ENCODE measurements at regions not wholly inside any gene's neighbourhood (a gene's known extent, or its start where the extent isn't known, plus 50 kb on each side); places are given as distances from the start of the nearest gene placed in this dataset.
"Not testable (repeated sequence)": the region's sequence is repeated elsewhere in the genome, so short reads cannot be mapped to it uniquely, and the experiment has no call there.

DNA sequence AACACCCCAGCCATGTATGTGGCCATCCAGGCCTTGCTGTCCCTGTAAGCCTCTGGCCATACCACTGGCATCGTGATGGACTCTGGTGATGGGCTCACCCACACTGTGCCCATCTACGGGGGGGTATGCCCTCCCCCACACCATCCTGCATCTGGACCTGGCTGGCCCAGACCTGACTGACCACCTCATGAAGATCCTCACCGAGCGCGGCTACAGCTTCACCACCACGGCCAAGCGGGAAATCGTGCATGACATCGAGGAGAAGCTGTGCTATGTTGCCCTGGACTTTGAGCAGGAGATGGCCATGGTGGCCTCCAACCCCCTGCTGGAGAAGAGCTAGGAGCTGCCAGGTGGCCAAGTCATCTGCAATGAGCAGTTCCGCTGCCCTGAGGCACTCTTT, 80.4 kb upstream of the ZCCHC2 start:
- no peak for DNase-seq (ENCODE audit: low read depth in 2 of 2)

DNA sequence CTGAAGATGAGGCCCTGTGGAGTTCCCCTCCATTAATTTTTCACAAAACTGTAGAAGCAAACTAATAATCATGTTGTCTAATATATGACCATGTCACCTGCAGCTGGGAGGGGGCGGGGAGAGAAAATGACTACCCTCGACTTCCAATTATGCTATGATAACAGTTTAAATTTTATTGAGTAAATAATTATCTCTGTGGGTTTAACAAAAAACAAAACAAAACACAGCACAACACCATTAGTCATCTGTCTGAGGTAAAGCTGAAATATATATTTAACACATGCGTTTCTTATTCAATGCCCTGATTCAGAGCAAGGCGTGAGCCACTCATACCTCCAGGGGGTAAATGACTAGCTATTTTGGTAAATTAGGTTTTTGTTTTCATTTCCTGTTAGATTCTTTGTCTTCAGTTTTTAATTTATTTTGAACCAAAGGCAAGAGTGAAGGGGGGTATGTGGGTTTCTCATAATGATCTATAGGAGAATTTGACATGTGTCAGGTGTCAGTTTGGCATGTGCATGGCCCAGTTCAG, 77.4 kb upstream of the ZCCHC2 start:
- no peak for DNase-seq (ENCODE audit: low read depth in 2 of 2)

DNA sequence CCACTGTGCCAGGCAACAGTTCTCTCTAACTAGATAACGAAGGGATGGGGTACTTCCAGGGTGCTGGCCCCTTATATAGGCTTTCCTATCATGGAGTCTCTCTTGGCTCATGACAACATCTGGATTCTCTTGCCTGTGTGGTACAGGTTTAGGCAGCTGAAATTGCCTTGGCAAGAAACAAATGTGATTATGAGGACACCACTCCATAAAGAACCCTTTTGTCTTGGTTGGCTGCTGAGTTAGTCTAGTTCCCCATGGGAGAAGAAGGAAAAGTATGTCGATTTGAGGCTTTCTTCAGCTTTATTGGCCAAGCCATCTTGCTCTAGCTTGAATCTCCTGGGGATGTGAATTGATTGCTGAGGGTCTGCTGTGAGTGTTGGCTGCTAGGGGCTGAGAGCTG, 76.3 kb upstream of the ZCCHC2 start:
- DNase-seq (ENCODE audit: low read depth in 2 of 2) = no peak

DNA sequence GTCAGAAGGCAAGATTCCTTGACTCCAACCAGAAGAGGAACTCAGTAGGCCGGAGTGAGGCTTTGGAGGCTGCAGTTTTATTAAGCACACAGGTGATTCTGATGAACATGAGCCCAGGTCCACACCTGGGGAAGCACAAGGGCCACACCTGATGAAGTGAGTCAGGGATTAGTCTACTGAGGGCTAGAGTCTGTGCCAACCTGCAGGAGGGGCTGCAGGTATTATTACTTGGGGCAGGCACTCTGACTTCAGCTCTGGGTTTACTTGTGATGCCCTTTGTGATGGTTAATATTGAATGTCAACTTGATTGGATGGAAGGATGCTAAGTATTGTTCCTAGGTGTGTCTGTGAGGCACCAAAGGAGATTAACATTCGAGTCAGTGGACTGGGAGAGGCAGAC, 75.2 kb upstream of the ZCCHC2 start:
- DNase-seq (ENCODE audit: low read depth in 2 of 2) = no peak

DNA sequence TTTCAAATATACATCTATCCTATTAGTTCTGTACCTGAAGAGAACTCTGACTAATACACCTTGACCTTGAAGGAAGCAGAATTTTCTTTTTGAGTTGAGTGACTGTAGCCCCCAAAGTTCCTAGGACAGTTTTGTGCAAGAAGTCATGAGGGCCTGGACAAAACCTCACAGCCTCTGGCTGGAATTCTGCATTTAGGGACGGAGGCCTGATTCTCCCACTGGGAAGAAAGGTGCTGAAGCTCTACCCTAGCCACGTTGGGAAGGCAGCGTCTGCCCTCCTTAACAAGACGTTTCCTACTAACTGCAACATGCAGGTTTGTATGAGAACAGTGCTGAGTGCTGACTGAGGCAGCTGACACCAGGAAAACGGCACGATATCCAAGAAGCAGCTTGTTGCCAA, 74.4 kb upstream of the ZCCHC2 start:
- no peak for DNase-seq (ENCODE audit: low read depth in 2 of 2)

- no peak for DNase-seq (ENCODE audit: low read depth in 2 of 2)
These were observed 73.2 kb upstream of the ZCCHC2 start for GRCh38 chr18:62449490-62450104.

- no peak for DNase-seq (ENCODE audit: low read depth in 2 of 2)
These were observed 72.7 kb upstream of the ZCCHC2 start for GRCh38 chr18:62450175-62450545.

DNA sequence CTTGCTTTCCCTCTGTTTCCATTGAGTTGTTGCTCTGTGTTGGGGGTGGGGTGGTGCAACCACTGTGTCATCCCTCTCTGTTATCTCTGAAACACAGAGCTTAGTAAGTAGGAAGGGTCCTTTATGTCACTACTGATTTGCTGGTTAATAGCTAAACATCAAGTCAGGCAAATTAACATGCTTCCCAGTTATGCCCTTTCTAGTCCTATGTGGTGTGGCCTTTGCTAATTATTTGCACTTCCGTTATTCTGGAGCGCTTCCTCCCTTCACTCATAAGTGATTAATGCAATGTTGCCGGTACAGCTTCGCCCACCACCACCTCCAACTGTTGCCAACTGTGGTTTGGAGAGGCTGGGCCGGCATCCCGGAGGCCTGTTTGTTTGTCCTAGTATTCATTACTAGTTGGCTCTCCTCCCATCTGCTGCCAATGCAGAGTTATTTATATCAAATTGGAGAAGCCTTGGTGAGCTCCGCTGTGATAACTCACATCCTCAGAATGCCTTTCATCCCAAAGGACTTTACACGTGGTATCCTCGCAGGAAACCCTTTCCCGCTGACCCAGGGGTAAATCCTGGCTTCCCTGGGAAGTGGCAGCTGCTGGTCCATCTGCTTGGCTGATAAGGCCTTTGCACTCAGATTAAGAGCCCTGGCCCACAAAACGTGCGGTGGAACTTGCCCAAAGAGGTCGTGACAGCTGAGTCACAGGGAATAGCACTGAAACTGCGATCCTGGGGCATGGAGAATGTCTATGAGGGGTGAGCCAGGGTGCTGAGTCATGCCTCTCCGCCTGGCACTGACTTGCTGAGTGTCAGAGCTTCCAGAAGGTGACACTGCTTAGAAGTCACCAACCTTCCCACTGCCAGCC, 72.0 kb upstream of the ZCCHC2 start:
- DNase-seq (ENCODE audit: low read depth in 2 of 2) = no peak

DNA sequence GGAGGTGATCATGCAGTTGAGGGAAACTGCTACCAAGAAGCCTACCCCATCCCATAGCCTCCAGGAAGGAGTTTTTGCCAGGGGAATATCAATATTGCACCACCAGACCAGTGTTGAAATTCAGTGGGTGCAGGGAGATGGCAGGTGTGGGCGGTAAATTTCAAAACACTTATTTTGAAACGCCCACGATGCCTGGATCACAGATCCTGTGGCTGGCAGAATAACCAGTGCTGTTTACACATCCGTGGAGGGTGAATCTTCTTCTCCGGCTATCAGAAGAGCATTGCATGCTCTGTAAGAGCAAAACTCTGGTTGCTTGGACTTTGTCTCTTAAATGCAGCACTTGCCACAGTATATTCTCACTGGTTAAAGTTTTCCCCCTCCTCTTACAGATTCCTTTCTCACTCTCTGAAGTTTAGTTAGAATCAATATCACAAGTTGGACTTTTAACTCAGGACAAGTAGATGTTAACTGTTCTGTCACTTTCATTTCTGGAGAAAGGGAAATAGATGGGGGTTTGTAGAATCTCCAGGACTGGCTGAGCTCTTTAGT, 70.5 kb upstream of the ZCCHC2 start:
- DNase-seq (ENCODE audit: low read depth in 2 of 2) = peak in 1 of 2 donors; percentile 14

DNA sequence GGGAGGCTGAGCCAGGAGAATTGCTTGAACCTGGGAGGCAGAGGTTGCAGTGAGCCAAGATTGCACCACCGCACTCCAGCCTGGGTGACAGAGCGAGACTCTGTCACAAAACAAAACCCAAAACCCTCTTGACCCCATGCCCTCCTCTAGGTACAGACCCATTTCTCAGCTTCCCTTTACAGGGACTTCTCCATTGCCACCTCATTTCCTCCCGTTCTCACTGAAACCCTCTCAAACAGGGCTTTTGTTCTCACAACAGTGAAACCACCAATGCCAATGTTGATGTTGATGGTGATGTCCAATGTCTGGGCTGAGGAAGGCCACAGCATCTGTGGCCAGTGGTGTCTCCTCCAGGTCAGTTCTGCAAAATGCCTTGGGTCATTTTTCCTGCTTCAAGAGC, 69.0 kb upstream of the ZCCHC2 start:
- no peak for DNase-seq (ENCODE audit: low read depth in 2 of 2)

DNA sequence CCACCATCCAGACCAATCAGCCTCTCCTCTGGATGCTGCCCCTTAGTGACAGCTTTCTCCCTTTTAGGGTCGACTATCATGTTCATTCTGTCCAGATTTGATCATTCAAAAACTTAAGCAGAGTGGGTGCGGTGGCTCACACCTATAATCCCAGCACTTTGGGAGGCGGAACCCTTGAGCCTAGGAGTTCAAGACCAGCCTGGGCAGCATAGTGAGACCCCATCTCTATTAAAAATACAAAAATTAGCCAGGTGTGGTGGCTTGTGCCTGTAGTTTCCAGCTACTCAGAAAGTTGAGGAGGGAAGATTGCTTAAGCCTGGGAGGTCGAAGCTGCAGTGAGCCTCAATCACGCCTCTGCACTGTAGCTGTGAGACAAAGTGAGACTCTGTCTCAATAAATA, 68.3 kb upstream of the ZCCHC2 start:
- DNase-seq (ENCODE audit: low read depth in 2 of 2) = no peak

DNA sequence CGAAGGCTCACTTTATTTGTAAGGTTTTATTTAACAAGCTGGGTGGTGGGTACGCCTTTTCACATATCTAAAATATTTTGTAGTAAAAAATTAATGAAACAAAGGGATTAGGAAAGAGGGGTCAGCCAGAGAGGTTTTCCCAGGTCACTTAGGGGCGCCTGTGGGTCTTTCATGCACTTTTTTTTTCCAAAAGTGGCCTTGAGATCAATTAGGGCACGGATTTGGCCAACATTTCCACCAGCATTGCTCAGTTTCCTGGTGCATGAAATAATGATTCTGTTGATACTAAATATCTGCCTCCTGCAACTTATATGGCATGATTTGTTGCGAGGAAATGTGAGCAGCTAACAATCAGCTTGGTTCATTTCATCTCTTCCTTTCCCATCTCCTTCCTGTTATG, 67.6 kb upstream of the ZCCHC2 start:
- no peak for DNase-seq (ENCODE audit: low read depth in 2 of 2)

- no peak for DNase-seq (ENCODE audit: low read depth in 2 of 2)
These were observed 64.9 kb upstream of the ZCCHC2 start for GRCh38 chr18:62457877-62458276.

DNA sequence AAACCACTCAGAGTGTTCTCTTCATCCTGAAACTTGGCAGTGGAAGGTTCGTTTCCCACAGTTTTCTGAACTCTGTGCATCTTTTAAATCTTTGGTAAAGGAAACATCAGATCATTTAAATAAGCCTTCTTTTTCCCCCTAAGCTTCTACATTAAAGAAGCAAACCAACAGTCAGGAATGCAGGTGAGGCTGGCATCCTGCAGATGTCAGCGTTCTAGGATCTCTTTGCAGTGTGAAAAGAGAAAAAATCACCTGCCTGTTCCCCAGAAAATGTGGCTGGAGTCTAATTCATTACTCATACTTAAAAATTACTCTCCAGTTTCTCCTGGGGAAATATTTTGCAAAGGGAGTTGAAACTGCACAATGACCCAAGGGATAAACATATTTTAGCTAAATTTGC, 64.5 kb upstream of the ZCCHC2 start:
- no peak for DNase-seq (ENCODE audit: low read depth in 2 of 2)

GRCh38 chr18:62458868-62459716, 63.7 kb upstream of the ZCCHC2 start:
- DNase-seq (ENCODE audit: low read depth in 2 of 2) = no peak

DNA sequence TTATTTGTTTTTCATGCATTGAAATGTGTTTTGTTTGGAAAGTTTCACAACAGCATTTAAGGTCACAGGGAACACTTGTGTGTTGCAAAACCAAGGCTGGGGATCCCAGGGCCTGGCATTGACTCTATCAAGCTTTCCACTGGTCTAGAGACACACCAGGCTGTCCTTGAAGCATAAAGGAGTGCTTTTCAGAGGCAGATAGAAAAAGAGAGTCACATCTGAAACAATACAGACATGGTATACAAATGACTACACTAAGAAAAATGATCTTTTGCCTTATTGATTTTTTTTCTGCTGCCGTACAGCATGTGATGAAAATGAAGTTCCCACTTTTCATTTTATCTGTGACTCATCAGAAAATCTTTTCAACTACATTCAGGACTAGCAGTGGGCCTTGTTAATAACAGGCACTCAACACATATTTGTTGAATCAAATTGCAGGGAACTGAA, 61.9 kb upstream of the ZCCHC2 start:
- no peak for DNase-seq (ENCODE audit: low read depth in 2 of 2)

- no peak for DNase-seq (ENCODE audit: low read depth in 2 of 2)
These were observed 61.2 kb upstream of the ZCCHC2 start for GRCh38 chr18:62461591-62461990.

DNA sequence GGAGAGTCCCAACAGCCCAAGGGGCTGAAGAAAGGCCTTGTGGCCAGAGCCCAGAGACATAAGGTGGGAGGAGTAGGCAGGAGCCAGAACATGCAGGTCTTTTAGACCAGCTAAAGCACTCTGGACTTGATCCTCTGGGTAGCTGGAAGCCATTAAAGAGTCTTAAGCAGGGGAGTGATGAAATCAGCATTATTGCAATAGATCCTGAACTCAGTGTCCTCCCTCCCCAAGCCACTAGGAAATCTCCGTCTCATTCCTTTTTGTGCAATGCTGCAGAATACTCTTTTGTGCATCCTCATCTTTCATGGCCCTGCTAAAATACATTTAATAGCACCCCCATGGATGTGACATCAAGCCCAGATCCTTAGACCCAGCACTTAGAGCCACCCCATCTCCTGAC, 58.6 kb upstream of the ZCCHC2 start:
- DNase-seq (ENCODE audit: low read depth in 2 of 2) = no peak

DNA sequence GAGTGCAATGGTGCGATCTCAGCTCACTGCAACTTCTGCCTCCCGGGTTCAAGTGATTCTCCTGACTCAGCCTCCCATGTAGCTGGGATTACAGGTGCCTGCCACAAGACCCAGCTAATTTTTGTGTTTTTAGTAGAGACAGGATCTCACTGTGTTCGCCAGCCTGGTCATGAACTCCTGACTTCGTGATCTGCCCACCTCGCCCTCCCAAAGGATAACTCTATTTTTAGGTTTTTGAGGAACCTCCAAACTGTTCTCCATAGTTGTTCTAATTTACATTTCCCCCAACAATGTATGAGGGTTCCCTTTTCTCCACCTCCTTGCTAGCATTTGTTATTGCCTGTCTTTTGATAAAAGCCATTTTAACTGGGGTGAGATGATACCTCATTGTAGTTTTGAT, 53.7 kb upstream of the ZCCHC2 start:
- DNase-seq (ENCODE audit: low read depth in 2 of 2) = not testable (repeated sequence)

Data from stimulated activated CD4-positive, alpha-beta T cell treated with anti-CD3 and anti-CD28 coated beads, Interleukin-4, amount 100 ng/mL, for 48 hours (primary cell).